OCI-LY7 (cell line): ENCODE measurements at regions not wholly inside any gene's neighbourhood (a gene's known extent, or its start where the extent isn't known, plus 50 kb on each side); places are given as distances from the start of the nearest gene placed in this dataset.
A peak's percentile ranks its signal among the peaks of the same experiment; 100 is the strongest.

Experiments
- BruUV-seq: library from RNA; stranded (reverse); fragments of 400-500 nt; replicated peaks from 2 replicates; lab custom pipeline; 2021; lab: Mats Ljungman, UMichigan
- CTCF ChIA-PET: fragments of 300-600 bp; sonication (Branson Sonifier 250); formaldehyde crosslinking; loops from one replicate; lab custom pipeline; 2022; ENCODE audit warnings: antibody characterized with exemption; ENCODE audit not compliant: unreplicated experiment; lab: Charles Lee
- POLR2A ChIA-PET: fragments of 300-600 bp; sonication (Branson Sonifier 250); formaldehyde crosslinking; loops from one replicate; lab custom pipeline; 2022; ENCODE audit warnings: antibody characterized with exemption; lab: Charles Lee
- DNase-seq: peaks from one replicate; pipeline ENCODE4 v3.0.0-alpha.2; 2015; ENCODE audit warnings: low spot score
- H2AFZ ChIP-seq: fragments of 200-600 bp; sonication (generic), shearing (Covaris generic); 2 replicates; pipeline ENCODE4 v1.6.1; 2014; ENCODE audit warnings: mild to moderate bottlenecking, antibody characterized with exemption, low read length, moderate library complexity
- H3K27ac ChIP-seq: fragments of 200-600 bp; sonication (generic); 2 replicates; pipeline ENCODE4 v1.5.1; 2014; ENCODE audit warnings: mixed run types, low read depth, mild to moderate bottlenecking, moderate library complexity, low read length, inconsistent platforms; ENCODE audit not compliant: poor library complexity, severe bottlenecking
- H3K36me3 ChIP-seq: fragments of 200-600 bp; sonication (generic); 2 replicates; pipeline ENCODE4 v1.6.1; 2014; ENCODE audit warnings: mild to moderate bottlenecking, antibody characterized with exemption, low read length, moderate library complexity, mixed read lengths; ENCODE audit not compliant: insufficient read depth
- H3K4me1 ChIP-seq: fragments of 200-600 bp; sonication (generic); 2 replicates; pipeline ENCODE4 v1.5.1; 2014; ENCODE audit warnings: mild to moderate bottlenecking, low read length; ENCODE audit not compliant: insufficient read depth, poor library complexity, severe bottlenecking
- H3K4me2 ChIP-seq: fragments of 200-600 bp; sonication (generic); 2 replicates; pipeline ENCODE4 v1.6.1; 2014; ENCODE audit warnings: mild to moderate bottlenecking, low read length
- H3K4me3 ChIP-seq: fragments of 200-600 bp; sonication (generic); 2 replicates; pipeline ENCODE4 v1.5.1; 2014; ENCODE audit warnings: mild to moderate bottlenecking, low read depth, low read length; ENCODE audit not compliant: poor library complexity, severe bottlenecking
- H3K79me2 ChIP-seq: fragments of 200-600 bp; sonication (generic); 2 replicates; pipeline ENCODE4 v1.6.1; 2016; ENCODE audit warnings: low read depth, mild to moderate bottlenecking, low read length, moderate library complexity, mixed read lengths; ENCODE audit not compliant: insufficient read depth
- H3K9me2 ChIP-seq: fragments of 200-600 bp; sonication (generic); 2 replicates; pipeline ENCODE4 v1.6.1; 2016; ENCODE audit warnings: mild to moderate bottlenecking, low read length, mixed read lengths; ENCODE audit not compliant: insufficient read depth
- H3K9me3 ChIP-seq: fragments of 200-600 bp; sonication (generic); 2 replicates; pipeline ENCODE4 v1.6.1; 2014; ENCODE audit warnings: mild to moderate bottlenecking, mixed run types, low read length, mixed read lengths
- H4K20me1 ChIP-seq: fragments of 200-600 bp; sonication (generic); 2 replicates; pipeline ENCODE4 v1.6.1; 2014; ENCODE audit warnings: mild to moderate bottlenecking, antibody characterized with exemption, low read length, moderate library complexity, mixed read lengths; ENCODE audit not compliant: insufficient read depth
- CTCF ChIP-seq: fragments of 200-600 bp; sonication (generic); conservative IDR thresholded peaks from 2 replicates; pipeline ENCODE4 v1.5.1; 2014; ENCODE audit warnings: mild to moderate bottlenecking, antibody characterized with exemption, low read length, moderate library complexity, mixed read lengths
- EZH2phosphoT487 ChIP-seq: fragments of 200-600 bp; sonication (generic); IDR thresholded peaks from 2 replicates; pipeline ENCODE4 v1.6.1; 2018; ENCODE audit warnings: low read depth, borderline replicate concordance, mild to moderate bottlenecking, mixed run types, antibody characterized with exemption, low read length, moderate library complexity, mixed read lengths
- intact Hi-C: fragments of 100-400 bp; cut with micrococcal nuclease; formaldehyde crosslinking; loops from one replicate; pipeline ENCODE4 v1.10.0; 2022; ENCODE audit not compliant: unreplicated experiment

- H3K9me2 ChIP-seq: no peaks in the 10 kb centered on the region
- peaks cover 79% of the 10 kb centered on the region for H3K36me3 ChIP-seq
- peak overlapping the region; percentile 96 for H3K27ac ChIP-seq
- peak overlapping the region; percentile 85 for H3K4me3 ChIP-seq
- H3K4me1 ChIP-seq: peaks cover 48% of the 10 kb centered on the region
- no TSS peak for BruUV-seq
- H4K20me1 ChIP-seq: no peaks in the 10 kb centered on the region
- no peaks in the 10 kb centered on the region for H3K9me3 ChIP-seq
- CTCF ChIA-PET: no interaction called here
- H3K79me2 ChIP-seq: peaks cover 18% of the 10 kb centered on the region; the same call in 1 of the 2 replicates
- TF ChIP-seq EZH2phosphoT487 (no peak), CTCF (no peak)
- peak overlapping the region; percentile 69 for H3K4me2 ChIP-seq
- intact Hi-C loops: no loop called here
- DNase-seq: peak; percentile 57
- POLR2A ChIA-PET: no interaction called here
- H2AFZ ChIP-seq: no peak overlapping the region
Observed at GRCh38 chr14:105853907-105854599, 327.7 kb downstream of the TMEM121 start.

DNA sequence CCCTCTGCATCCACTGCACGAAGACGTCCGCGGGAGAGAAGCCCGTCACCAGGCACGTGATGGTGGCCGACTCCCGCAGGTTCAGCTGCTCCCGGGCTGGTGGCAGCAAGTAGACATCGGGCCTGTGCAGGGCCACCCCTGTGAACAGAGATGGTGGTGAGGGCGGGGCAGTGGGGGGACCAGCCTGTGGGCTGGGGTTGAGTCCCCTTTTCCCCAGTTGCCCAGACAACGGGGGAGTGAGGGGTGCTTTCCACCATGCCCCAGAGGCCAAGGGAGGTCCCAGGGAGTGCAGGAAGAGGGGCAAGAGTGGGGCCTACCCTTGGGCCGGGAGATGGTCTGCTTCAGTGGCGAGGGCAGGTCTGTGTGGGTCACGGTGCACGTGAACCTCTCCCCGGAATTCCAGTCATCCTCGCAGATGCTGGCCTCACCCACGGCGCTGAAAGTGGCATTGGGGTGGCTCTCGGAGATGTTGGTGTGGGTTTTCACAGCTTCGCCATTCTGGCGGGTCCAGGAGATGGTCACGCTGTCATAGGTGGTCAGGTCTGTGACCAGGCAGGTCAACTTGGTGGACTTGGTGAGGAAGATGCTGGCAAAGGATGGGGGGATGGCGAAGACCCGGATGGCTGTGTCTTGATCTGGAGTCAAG is 328.3 kb downstream of the TMEM121 start:
- BruUV-seq: no TSS peak
- TF ChIP-seq EZH2phosphoT487: no peak
- no peak for TF ChIP-seq CTCF
- ChIA-PET CTCF (no interaction called here), POLR2A (no interaction called here)
- peak overlapping the region; percentile 96 for H3K27ac ChIP-seq
- peaks cover 79% of the 10 kb centered on the region for H3K36me3 ChIP-seq
- intact Hi-C loops: no loop called here
- peak overlapping the region; percentile 85 for H3K4me3 ChIP-seq
- peak; percentile 48 for DNase-seq
- H2AFZ ChIP-seq: no peak overlapping the region
- H3K4me2 ChIP-seq: peak overlapping the region; percentile 69
- no peaks in the 10 kb centered on the region for H3K9me3 ChIP-seq
- no peaks in the 10 kb centered on the region for H4K20me1 ChIP-seq
- H3K9me2 ChIP-seq: no peaks in the 10 kb centered on the region
- H3K79me2 ChIP-seq: peaks cover 18% of the 10 kb centered on the region; the same call in 1 of the 2 replicates
- H3K4me1 ChIP-seq: peaks cover 48% of the 10 kb centered on the region
